ENCODE measurements at regions not wholly inside any gene's neighbourhood (a gene's known extent, or its start where the extent isn't known, plus 50 kb on each side); places are given as distances from the start of the nearest gene placed in this dataset.
A peak's percentile ranks its signal among the peaks of the same experiment; 100 is the strongest.

GRCh38 chr12:71236133-71236660 lies 78.4 kb upstream of the TSPAN8 start (continued):
- TF ChIP-seq NR4A1 (CRISPR knock-in tag; IDR thresholded peaks at IDR 0.05): no peak
- no peak; the same call in 1 of the 2 replicates for TF ChIP-seq NR4A1 (tag; IDR thresholded peaks at IDR 0.05)
- TF ChIP-seq, protein P1, sequence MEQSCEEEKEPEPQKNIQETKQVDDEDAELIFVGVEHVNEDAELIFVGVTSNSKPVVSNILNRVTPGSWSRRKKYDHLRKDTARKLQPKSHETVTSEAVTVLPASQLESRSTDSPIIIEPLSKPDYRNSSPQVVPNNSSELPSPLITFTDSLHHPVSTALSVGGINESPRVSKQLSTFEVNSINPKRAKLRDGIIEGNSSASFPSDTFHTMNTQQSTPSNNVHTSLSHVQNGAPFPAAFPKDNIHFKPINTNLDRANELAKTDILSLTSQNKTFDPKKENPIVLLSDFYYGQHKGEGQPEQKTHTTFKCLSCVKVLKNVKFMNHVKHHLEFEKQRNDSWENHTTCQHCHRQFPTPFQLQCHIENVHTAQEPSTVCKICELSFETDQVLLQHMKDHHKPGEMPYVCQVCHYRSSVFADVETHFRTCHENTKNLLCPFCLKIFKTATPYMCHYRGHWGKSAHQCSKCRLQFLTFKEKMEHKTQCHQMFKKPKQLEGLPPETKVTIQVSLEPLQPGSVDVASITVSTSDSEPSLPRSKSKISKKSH (CRISPR knock-in tag; IDR thresholded peaks at IDR 0.05): no peak
- TF ChIP-seq TCFL5 (CRISPR knock-in tag; conservative IDR thresholded peaks at IDR 0.05): 0 out of 2 replicates have a peak, but pooled peaks have one; percentile 3
- peak; percentile 79 for TF ChIP-seq CEBPB (tag; IDR thresholded peaks at IDR 0.05)
- 0 out of 2 replicates have a peak, but pooled peaks have one; percentile 21 for TF ChIP-seq ZNF431 (CRISPR knock-in tag; IDR thresholded peaks at IDR 0.05)
- peak; percentile 93 for TF ChIP-seq SMARCE1 (IDR thresholded peaks at IDR 0.05)
- TF ChIP-seq NCOA2 (IDR thresholded peaks at IDR 0.05; ENCODE audit: partially characterized antibody in 2 of 2): no peak
- TF ChIP-seq FOSL1 (tag; conservative IDR thresholded peaks at IDR 0.05): peak; percentile 74
- TF ChIP-seq, protein P2, sequence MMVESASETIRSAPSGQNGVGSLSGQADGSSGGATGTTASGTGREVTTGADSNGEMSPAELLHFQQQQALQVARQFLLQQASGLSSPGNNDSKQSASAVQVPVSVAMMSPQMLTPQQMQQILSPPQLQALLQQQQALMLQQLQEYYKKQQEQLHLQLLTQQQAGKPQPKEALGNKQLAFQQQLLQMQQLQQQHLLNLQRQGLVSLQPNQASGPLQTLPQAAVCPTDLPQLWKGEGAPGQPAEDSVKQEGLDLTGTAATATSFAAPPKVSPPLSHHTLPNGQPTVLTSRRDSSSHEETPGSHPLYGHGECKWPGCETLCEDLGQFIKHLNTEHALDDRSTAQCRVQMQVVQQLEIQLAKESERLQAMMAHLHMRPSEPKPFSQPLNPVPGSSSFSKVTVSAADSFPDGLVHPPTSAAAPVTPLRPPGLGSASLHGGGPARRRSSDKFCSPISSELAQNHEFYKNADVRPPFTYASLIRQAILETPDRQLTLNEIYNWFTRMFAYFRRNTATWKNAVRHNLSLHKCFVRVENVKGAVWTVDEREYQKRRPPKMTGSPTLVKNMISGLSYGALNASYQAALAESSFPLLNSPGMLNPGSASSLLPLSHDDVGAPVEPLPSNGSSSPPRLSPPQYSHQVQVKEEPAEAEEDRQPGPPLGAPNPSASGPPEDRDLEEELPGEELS (CRISPR knock-in tag; IDR thresholded peaks at IDR 0.05; ENCODE audit: borderline replicate concordance): no peak
